GM12878 (cell line): ENCODE measurements at regions not wholly inside any gene's neighbourhood (a gene's known extent, or its start where the extent isn't known, plus 50 kb on each side); places are given as distances from the start of the nearest gene placed in this dataset.

ENCODE experiments used
- ATAC-seq: fragments of 200-7000 bp; cut with Tn5 transposase; 3 replicates; pipeline ENCODE4 v1.9.1; 2020; ENCODE audit warnings: mild to moderate bottlenecking, moderate library complexity
- BruUV-seq: library from RNA; stranded (reverse); fragments of 400-500 nt; replicated peaks from 2 replicates; lab custom pipeline; 2021; lab: Mats Ljungman, UMichigan
- CTCF ChIA-PET: fragments of 300-600 bp; sonication (Branson Sonifier 250); formaldehyde crosslinking; extraction: SDS; loops from one replicate; lab custom pipeline; 2021; ENCODE audit warnings: inconsistent platforms; lab: Yijun Ruan, JAX
- POLR2A ChIA-PET: fragments of 350-600 bp; formaldehyde crosslinking; extraction: SDS; loops from one replicate; lab custom pipeline; 2021; ENCODE audit warnings: inconsistent platforms; lab: Charles Lee
- RAD21 ChIA-PET: fragments of 300-600 bp; sonication (Branson Sonifier 250); formaldehyde crosslinking; loops from one replicate; lab custom pipeline; 2023; ENCODE audit warnings: antibody characterized with exemption; ENCODE audit not compliant: unreplicated experiment; lab: Charles Lee
- SMC1A ChIA-PET: fragments of 300-600 bp; sonication (Branson Sonifier 250); formaldehyde crosslinking; loops from one replicate; lab custom pipeline; 2023; ENCODE audit not compliant: unreplicated experiment, uncharacterized antibody; lab: Charles Lee
- DNase-seq: peaks from one replicate; pipeline ENCODE4 v3.0.0-alpha.2; 2011; ENCODE audit warnings: low read depth, low spot score
- FAIRE-seq: peaks from 3 replicates; lab custom pipeline; 2011; peaks lifted over from hg19 to GRCh38; lab: Jason Lieb, UNC
- H2AFZ ChIP-seq: 2 replicates; pipeline ENCODE4 v1.6.0; 2011; ENCODE audit warnings: low read depth, low read length, control low read depth; ENCODE audit not compliant: control insufficient read depth
- H3K27ac ChIP-seq: 2 replicates; pipeline ENCODE4 v1.5.1; 2011; ENCODE audit warnings: control low read depth; ENCODE audit not compliant: control insufficient read depth, insufficient read depth
- H3K27me3 ChIP-seq, 2 experiments: replicated peaks in 1 of 2; 2 replicates each; pipeline versions ENCODE4 v1.6.0 to v1.6.1; 2011; ENCODE audit warnings: low read length in 1 of 2; ENCODE audit not compliant: control insufficient read depth in 2 of 2, insufficient read depth in 2 of 2
- H3K36me3 ChIP-seq, 2 experiments: 2 replicates each; pipeline ENCODE4 v1.5.1; 2011; ENCODE audit warnings: low read length in 1 of 2; ENCODE audit not compliant: control insufficient read depth in 2 of 2, insufficient read depth in 2 of 2
- H3K4me1 ChIP-seq: 2 replicates; pipeline ENCODE4 v1.6.1; 2011; ENCODE audit warnings: mild to moderate bottlenecking, low read length, moderate library complexity, mixed read lengths; ENCODE audit not compliant: control insufficient read depth, insufficient read depth
- H3K4me2 ChIP-seq: 2 replicates; pipeline ENCODE4 v1.6.0; 2011; ENCODE audit warnings: control low read depth; ENCODE audit not compliant: control insufficient read depth, insufficient read depth
- H3K4me3 ChIP-seq: fragments of 200-600 bp; sonication (generic); 2 replicates; pipeline ENCODE4 v1.5.1; 2016
- H3K79me2 ChIP-seq: 2 replicates; pipeline ENCODE4 v1.6.0; 2011; ENCODE audit warnings: low read length; ENCODE audit not compliant: control insufficient read depth, insufficient read depth
- H3K9ac ChIP-seq: 2 replicates; pipeline ENCODE4 v1.8.0; 2011; ENCODE audit warnings: low read length, control low read depth, mixed read lengths; ENCODE audit not compliant: control insufficient read depth, insufficient read depth
- H3K9me3 ChIP-seq: replicated peaks from 3 replicates; pipeline ENCODE4 v1.5.1; 2011; ENCODE audit warnings: mild to moderate bottlenecking, low read length; ENCODE audit not compliant: control insufficient read depth, insufficient read depth
- H4K20me1 ChIP-seq: 2 replicates; pipeline ENCODE4 v1.6.0; 2011; ENCODE audit not compliant: control insufficient read depth, insufficient read depth
- CBX5 ChIP-seq: sonication (generic); IDR thresholded peaks from 2 replicates; pipeline ENCODE4 v1.6.1; 2016; ENCODE audit warnings: low read depth, moderate library complexity, mild to moderate bottlenecking, inconsistent platforms
- CHD1 ChIP-seq: IDR thresholded peaks from 2 replicates; pipeline ENCODE4 v1.6.1; 2012; ENCODE audit warnings: low read depth, low read length, improper control_type of control experiment
- CHD4 ChIP-seq: fragments of 200-600 bp; sonication (generic); IDR thresholded peaks from 2 replicates; pipeline ENCODE4 v1.6.1; 2016; ENCODE audit warnings: mild to moderate bottlenecking
- E2F8 ChIP-seq: fragments of 450-650 bp; IDR thresholded peaks from 2 replicates; pipeline ENCODE4 v1.6.1; 2018; ENCODE audit warnings: mild to moderate bottlenecking, low read depth, moderate library complexity; ENCODE audit not compliant: partially characterized antibody
- IKZF1 ChIP-seq: fragments of 450-650 bp; conservative IDR thresholded peaks from 2 replicates; pipeline ENCODE4 v1.6.1; 2017; ENCODE audit warnings: antibody characterized with exemption, mild to moderate bottlenecking
- MEF2A ChIP-seq: IDR thresholded peaks from 2 replicates; pipeline ENCODE4 v1.6.1; 2011; ENCODE audit warnings: low read depth, mild to moderate bottlenecking, low read length, moderate library complexity; ENCODE audit not compliant: insufficient read depth
- PKNOX1 ChIP-seq: fragments of 450-650 bp; IDR thresholded peaks from 2 replicates; pipeline ENCODE4 v1.6.1; 2016; ENCODE audit warnings: mild to moderate bottlenecking
- POLR2A ChIP-seq: IDR thresholded peaks from 2 replicates; pipeline ENCODE4 v1.6.1; 2011; ENCODE audit warnings: low read depth, mild to moderate bottlenecking, low read length
- REST ChIP-seq: IDR thresholded peaks from 2 replicates; pipeline ENCODE4 v1.6.1; 2012; ENCODE audit warnings: mild to moderate bottlenecking, low read depth, low read length
- RFX5 ChIP-seq: IDR thresholded peaks from 2 replicates; pipeline ENCODE4 v1.6.1; 2011; ENCODE audit warnings: low read depth, low read length, improper control_type of control experiment
- SREBF2 ChIP-seq: IDR thresholded peaks from 2 replicates; pipeline ENCODE4 v1.6.1; 2012; ENCODE audit warnings: mild to moderate bottlenecking, low read length
- TARDBP ChIP-seq: IDR thresholded peaks from 2 replicates; pipeline ENCODE4 v1.6.1; 2016; ENCODE audit warnings: borderline replicate concordance
- TCF7 ChIP-seq: IDR thresholded peaks from 2 replicates; pipeline ENCODE4 v1.6.1; 2014; ENCODE audit warnings: antibody characterized with exemption, borderline replicate concordance
- USF1 ChIP-seq: IDR thresholded peaks from 2 replicates; pipeline ENCODE4 v1.6.1; 2011; ENCODE audit warnings: borderline replicate concordance, low read depth, mild to moderate bottlenecking, moderate library complexity, mixed read lengths, low read length; ENCODE audit not compliant: insufficient read depth; ENCODE audit errors: extremely low read length
- ZNF217 ChIP-seq: fragments of 450-650 bp; IDR thresholded peaks from 2 replicates; pipeline ENCODE4 v1.6.1; 2017; ENCODE audit warnings: antibody characterized with exemption, mild to moderate bottlenecking
- ZSCAN29 ChIP-seq: fragments of 450-650 bp; IDR thresholded peaks from 2 replicates; pipeline ENCODE4 v1.6.1; 2017; ENCODE audit warnings: mild to moderate bottlenecking, moderate library complexity
- WGBS: methylation state at CpG from one replicate; pipeline ENCODE4 v1.1.6; 2016; ENCODE audit warnings: low lambda C conversion rate; ENCODE audit not compliant: insufficient replicate concordance, insufficient coverage; ENCODE audit errors: missing lambda C conversion rate; 5-methylcytosine and 5-hydroxymethylcytosine counted together
- in situ Hi-C: fragments of 300-500 bp; cut with MboI; formaldehyde crosslinking; loops from 9 replicates; pipeline ENCODE4 v1.14.3; 2018; ENCODE audit warnings: mixed read lengths
- intact Hi-C: fragments of 100-400 bp; cut with micrococcal nuclease; formaldehyde crosslinking; loops from one replicate; pipeline ENCODE4 v1.14.2; 2022; ENCODE audit not compliant: unreplicated experiment

- no peak overlapping the region for H3K9ac ChIP-seq
- no peaks in the 10 kb centered on the region for H3K9me3 ChIP-seq
- no peak overlapping the region for H3K27ac ChIP-seq
- no peak overlapping the region for H2AFZ ChIP-seq
- H3K4me3 ChIP-seq = no peak overlapping the region
- 16% methylated on average over 4 of the region's 4 CpGs for WGBS
- no peaks in the 10 kb centered on the region for H3K79me2 ChIP-seq
- ATAC-seq = no peak
- DNase-seq = no peak
- CTCF ChIA-PET = no interaction called here
- no peaks in the 10 kb centered on the region for H3K4me1 ChIP-seq
- no peaks in the 10 kb centered on the region for H4K20me1 ChIP-seq
- BruUV-seq = no TSS peak
- in situ Hi-C loops = no loop called here
- H3K4me2 ChIP-seq = no peak overlapping the region
- RAD21 ChIA-PET = no interaction called here
- POLR2A ChIA-PET = no interaction called here
- no peaks in the 10 kb centered on the region for H3K36me3 ChIP-seq
- SMC1A ChIA-PET = no interaction called here
- intact Hi-C loops = no loop called here
- peak; percentile 13 for FAIRE-seq
- no peaks in the 10 kb centered on the region for H3K27me3 ChIP-seq
- TF ChIP-seq USF1 (no peak), ZSCAN29 (no peak), POLR2A (no peak), CHD4 (no peak), REST (no peak), TCF7 (no peak), RFX5 (no peak), E2F8 (no peak), TARDBP (no peak), CBX5 (no peak), SREBF2 (no peak), CHD1 (no peak), IKZF1 (no peak), ZNF217 (no peak), MEF2A (no peak), PKNOX1 (no peak)
Measured at GRCh38 chr4:72767618-72768302, 198.7 kb upstream of the ADAMTS3 start.
